Stimulated activated CD4-positive, alpha-beta T cell treated with anti-CD3 and anti-CD28 coated beads, Interleukin-1b, Interleukin-23, amount 100 ng/mL, for 24 hours (primary cell): ENCODE measurements at regions not wholly inside any gene's neighbourhood (a gene's known extent, or its start where the extent isn't known, plus 50 kb on each side); places are given as distances from the start of the nearest gene placed in this dataset.
"Not testable (repeated sequence)": the region's sequence is repeated elsewhere in the genome, so short reads cannot be mapped to it uniquely, and the experiment has no call there.

Source experiments
- DNase-seq, 4 experiments: peaks; one replicate each; pipeline ENCODE4 v3.0.0-alpha.2; 2020; ENCODE audit warnings: low read depth in 4 of 4, low spot score in 1 of 4

DNA sequence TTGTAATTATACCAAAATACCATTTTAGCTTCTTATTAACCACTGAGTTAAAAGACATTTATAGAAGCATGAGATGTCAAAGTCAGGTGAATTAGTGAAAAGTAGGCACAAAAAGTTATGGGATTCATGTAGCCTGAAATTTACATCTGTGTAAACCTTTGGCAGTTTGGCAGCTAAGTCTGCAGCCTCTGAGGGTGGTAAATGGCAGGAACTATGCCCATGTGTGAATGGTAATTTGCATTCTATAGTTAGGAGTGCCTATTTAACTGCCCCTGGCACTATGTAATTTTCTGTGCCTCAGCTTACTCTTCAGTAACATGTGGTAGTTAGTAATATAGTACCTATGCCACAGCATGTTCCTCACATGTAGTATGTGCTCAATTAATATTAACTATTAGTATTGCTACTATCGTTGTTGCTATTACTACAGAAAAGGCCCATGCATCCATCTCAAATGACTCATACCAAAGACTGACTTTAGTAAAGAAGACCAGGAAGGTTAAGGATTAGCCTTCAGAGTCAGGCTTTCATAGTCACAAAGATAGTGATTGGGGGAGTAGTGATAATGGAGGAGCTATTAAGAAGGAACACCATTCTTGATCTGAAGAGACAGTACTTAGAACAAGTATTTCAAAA, 258.7 kb upstream of the BTG1 start:
- DNase-seq: no peak

DNA sequence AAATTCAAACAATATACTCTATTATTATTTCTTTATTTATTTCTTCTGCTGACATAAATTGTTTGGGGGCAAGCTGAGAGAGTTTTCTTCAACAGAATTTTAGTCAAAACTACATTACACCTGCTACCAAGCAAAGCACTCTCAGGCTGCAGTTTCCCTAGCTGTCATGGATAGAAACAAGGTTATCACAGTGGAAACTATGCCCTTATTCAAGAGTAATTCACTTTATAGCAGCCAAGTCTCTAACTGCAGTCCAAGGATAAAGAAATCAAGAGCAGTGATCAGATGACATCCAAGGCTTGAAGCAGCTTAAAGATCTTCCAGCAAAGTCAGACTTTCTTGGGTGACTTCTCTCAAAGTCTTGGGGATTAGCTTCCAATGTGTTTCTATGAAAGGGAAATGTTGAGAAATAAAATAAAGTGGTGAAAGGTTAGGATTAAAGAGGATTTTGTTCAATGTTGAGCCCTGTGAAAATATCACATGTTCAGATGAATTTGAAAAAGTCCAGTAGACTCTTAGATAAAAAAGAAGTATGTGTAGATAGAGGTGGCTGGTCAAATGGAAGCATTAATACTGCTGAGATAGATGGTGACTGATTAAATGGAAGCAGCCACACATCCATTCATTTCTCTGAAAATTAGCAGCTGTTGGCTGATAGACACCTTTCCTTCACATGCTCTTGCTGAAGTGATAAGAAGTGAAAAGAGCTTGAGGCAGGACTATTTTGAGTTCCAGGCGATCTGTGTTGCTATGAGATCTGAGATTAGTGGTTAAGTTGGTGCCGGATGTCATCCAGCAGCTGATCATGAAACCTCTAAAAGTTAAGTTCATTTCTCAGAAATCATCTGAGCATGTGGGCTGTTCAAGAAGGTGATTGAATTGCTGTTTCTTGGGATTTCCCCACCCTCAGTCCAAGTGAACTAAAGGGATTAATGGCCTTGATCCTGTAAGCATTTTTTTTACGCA, 257.8 kb upstream of the BTG1 start:
- peak in 1 of 4 experiments; percentile 38 for DNase-seq

DNA sequence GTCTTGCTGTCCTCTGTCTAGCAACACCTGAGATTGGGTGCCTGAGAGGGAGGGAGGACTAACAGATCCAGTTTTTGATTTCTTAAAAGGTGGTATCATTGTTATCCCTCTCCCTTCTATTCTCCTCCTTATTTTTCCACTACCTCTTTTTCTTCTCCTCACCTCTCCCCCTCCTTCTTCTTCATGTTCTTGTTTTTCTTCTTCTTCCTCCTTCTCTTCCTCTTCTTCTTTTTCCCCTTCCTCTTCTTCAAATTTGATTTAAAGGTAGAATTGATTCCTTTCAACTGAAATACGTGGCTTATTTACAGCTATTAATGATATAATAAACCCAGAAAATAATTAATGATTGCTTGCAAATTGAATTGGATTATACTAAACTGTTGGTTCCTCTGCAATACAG, 256.8 kb upstream of the BTG1 start:
- no peak for DNase-seq

DNA sequence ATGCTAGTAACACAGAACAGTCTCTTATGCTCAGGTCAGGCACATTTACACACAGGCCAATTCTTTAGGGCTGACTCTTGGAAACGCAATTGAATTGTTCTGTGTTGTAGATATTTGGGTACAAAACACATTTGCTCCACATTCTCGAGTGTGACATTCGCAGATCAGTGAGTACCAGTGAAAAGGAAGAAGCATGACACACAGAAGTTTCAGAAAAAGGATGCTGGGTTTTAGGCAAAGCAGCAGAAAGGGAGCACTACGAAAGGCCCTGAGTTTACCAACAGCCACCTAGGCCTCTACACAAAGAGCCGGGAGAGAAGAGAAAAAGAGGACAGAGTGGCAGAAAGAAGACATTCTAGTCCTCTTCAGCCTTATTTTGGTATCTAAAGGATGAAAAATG, 254.4 kb upstream of the BTG1 start:
- DNase-seq: no peak

DNA sequence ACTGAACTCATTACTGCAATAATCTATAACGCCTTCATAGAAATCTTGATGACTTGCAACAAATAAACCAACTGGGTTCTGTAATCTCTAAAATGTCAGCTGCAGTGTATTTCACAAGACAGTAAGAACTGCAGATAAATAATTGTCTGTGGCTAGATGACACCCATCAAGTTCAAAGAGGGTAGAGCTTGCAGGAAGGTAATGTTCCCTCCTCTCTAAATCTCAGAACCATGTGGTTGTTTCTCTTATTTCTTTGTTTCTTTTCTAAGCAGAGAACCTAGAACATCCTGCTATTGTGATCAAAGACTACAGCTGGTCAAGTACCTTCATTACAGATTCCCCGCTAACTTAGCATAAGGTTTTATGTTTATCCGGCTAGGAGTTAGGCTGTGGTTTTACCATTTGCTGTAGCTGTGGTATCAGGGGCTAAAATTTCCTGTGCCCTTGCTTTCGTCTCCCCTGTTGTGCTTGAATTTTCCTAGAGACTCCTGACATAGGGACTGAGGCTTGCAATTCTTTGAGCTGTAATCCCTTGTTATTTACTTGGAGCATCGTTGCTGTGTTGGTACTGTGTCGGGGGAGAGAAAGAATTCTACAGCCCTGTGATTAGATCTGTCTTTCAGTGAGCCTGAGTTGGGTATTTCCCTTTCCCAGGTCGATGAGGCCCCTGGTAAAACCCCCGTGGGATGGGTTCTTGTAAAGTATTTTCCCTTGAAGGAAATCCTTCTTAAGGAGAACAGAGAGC, 253.1 kb upstream of the BTG1 start:
- DNase-seq: no peak

DNA sequence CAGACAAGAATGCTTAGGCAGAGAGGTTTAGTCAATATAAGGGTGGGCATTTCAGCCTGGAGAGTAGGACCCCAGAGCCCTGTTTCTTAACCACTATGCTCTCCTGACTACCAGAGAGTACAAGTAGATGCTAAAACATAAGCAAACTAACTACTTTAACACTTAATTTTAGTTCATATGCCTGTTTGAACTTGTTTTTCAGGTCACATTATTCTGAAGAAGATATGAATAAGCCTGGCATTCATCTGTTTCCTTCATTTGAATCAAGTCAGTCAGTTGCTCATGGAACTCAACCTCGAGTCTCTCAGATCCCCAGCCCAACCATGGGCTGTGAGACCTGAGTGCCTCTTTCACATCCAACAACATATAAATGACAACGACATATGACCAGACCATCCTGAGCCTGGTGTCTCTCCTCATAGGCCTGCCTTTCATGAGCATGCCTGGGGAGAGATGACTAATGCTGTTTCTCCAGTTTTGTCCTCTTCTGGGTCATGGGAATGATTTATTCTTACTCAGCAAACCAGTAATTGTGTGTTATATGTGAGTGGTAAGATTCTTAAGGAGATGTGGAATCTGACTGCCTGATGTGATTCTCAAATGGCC, 251.1 kb upstream of the BTG1 start:
- no peak for DNase-seq

DNA sequence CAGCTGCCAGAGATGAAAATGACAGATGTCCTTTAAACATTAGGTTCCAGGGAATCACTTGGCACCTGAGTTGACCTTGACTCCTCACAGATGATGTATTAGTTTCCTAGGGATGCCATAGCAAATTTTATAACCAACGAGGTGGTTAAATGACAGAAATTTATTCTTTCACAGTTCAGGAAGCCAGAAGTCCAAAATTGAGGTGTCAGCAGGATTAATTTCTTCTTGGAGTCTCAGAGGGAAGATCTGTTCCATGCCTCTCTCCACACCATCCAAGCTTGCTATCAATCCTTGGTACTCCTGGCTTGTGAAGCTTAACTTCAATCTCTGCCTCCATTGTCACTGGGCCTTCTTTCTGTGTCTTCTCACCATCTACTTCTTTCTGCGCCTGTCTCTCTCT, 249.7 kb upstream of the BTG1 start:
- no peak for DNase-seq

DNA sequence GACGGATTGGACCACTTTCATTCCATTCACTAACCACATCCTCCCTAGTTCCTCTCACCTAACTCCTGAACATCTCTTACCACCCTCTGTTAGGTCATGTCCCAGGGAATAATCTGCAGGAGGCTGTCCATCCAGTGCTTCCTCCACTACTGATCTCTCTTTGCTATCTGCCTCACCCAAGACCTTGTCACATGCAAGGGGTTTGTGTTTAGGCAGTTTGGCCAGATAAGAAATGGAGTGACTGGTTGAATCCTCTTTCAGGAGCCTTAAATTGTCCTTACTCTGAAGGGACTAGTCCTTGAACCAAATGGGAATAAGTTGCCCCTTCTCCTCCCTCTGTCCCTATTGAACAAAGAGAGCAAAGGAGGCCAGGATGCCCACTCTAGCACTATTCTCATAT, 249.2 kb upstream of the BTG1 start:
- DNase-seq: no peak

DNA sequence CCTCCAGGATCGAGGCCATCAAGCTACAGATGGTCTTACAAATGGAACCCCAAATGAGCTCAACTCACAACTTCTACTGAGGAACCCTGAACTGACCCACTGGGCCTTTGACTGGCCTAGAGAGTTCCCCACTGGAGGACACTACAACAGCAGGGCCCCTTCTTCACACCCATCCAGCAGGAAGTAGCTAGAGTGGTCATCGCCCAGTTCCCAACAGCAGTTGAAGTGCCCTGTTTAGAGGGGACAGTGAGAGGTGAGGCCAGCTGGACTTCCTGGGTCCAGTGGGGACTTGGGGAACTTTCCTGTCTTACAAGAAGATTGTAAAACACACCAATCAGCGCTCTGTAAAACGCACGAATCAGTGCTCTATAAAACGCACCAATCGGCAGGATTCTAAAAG, 247.9 kb upstream of the BTG1 start:
- DNase-seq: no peak

DNA sequence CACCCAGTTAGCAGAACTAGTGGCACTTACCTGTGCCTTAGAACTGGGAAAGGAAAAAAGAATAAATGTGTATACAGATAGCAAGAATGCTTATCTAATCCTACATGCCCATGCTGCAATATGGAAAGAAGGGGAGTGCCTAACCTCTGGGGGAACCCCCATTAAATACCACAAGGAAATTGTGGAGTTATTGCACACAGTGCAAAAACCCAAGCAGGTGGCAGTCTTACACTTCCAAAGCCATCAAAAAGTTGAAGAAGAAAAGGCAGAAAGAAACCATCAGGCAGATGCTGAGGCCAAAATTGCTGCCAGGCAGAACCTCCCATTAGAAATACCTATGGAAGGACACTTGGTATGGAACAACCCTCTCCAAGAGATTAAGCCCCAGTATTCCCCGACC, 246.1 kb upstream of the BTG1 start:
- not testable (repeated sequence) for DNase-seq

DNA sequence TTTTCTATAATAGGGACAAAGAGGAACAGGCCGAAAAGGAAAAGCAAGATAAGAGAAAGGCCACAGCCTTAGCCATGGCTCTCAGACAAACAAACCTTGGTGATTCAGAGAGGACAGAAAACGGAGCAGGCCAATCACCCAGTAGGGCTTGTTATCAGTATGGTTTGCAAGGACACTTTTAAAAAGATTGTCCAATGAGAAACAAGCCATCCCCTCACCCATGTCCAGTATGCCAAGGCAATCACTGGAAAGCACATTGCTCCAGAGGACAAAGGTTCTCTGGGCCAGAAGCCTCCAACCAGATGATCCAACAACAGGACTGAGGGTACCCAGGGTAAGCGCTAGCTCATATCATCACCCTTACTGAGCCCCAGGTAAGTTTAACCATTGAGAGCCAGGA, 243.8 kb upstream of the BTG1 start:
- no peak for DNase-seq

DNA sequence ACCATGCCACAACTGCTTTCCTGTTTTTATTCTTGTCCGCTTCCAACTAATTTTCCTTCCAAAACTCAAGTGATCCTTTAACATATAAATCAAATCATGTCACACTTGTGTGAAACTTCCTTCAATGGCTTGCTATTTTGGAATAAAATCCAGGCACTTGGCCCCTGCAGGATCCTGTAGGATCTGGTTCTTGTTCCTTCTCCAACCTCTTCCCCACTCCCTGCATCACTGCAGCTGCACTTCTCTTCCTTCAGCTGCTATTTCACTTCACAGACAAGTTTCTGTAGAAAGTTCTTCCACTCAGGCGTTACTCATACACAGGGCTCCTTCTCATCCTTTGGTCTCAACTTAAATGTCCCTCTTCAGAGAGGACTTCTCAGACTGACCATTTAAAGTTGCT, 239.7 kb upstream of the BTG1 start:
- DNase-seq: no peak

DNA sequence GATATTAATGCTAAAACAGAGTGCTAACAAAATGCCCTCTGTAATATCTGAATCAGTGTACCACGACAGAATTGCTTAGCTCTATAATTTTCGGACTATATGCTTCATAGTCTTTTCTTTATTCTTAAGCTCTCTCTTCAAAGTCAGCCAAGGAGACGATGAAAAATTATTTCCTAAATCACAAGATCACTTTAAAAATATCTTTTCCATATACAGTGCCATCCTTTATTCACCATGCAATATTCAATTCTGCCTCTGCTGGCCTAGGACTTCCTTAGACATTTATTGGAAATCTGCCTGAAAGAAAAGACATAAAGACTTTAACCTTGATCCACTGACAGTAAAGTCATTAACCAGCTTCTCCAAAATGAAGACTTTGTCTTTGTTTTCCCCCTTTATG, 238.9 kb upstream of the BTG1 start:
- DNase-seq: no peak

DNA sequence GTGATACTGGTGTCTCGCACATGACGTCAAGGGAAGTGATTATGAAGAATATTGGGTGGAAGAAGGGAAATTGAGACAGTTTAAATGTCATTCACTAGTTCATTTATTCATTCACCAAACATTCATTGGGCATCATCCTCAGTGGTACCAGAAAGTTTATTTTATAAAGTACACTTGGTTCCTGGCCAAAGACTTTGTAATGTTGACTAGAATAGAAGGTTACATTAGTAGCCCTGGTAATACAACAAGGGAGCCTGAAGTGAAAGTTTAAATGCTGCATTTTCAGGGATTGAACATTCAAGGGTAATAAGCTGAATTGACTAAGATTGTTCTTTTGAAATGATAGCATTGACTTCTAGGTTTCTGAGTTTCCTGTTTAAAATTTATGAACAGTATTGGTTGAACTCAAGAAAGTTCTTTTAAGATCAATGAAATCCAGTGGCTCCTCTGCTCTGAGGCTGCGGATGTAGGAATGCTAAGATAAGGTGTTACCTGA, 236.8 kb upstream of the BTG1 start:
- no peak for DNase-seq

DNA sequence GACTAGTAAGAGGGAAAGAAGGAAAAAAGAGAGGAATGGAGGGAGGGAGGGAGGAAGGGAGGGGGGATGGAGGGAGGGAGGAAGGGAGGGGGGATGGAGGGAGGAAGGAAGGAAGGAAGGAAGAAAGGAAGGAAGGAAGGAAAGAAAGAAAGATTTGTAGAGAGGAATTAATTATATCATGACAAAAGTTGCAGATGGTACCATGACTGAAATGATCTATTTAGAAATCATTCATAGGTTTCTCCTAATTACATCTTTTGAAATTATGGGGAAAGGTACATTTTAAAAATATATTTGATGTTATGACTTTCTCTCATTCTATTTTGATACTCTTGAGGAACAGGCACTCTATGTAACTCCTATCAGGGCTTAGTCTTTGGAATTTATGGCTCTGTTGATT, 236.2 kb upstream of the BTG1 start:
- DNase-seq: no peak

DNA sequence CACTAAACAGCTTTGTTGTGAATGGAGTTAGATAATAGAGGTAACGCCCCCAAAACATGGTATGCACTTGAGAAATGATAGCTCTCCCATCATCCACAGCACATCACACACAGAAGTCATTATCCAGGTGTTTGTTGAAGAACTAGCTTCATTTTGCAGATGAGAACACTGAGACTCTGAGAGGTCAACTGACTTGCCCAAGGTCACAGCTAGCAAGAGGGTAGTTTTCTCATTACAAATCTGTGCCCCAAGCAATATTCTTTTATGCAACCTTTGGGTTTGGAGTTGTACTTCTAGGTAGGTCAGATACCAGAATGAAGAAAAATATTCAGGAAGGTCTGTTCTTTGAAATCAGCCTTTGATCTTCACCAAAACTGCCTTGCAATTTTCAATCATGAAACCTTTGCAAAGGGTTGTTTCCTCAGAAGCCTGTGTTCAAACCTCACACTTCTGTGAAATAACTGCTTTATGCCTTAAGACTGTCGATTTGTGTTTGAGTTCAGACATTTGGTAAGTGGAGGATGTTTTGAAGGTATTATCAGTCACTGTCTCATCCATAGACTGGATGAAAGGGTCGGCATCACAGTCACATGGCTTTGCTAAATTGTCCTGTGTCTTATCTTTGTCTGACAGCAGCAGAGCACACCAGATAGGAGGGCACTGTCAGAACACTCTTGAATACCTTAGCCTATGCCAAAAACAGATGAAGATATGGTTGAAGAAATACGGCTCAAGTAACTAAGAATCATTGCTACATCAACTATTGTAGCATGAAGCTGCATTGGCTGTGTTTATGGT, 233.2 kb upstream of the BTG1 start:
- no peak for DNase-seq

DNA sequence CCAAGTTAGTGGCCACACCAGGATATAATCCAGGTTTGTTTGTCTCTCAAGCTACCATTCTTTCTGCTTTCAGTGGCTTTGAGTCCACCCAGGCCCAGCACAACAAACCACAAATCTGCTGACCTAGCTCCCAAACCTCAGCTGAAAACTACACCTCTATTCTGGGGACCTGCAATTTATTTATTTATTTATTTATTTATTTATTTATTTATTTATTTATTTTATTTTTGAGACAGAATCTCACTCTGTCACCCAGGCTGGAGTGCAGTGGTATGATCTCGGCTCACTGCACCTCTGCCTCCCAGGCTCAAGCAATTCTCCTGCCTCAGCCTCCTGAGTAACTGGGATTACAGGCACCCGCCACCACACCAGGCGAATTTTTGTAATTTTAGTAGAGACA, 229.9 kb upstream of the BTG1 start:
- not testable (repeated sequence) for DNase-seq

DNA sequence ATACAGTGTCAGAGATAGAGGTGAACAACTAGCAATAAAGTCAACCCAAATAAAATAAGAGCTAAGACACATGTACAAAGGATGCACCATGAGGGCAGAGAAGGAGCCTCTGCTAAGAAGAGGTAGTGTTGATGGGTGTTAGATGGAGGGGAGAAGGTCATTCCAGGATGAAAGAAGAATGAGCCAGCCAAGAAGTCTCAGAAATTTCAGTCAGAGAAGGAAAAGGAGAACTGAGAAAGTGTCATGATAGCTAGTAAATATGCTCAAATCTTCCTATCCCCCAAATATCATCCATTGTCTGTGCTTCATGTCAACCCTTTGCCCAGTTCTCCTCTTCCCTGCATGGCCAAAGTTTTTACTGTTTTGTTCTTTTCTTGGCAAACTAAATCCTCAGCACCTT, 225.2 kb upstream of the BTG1 start:
- no peak for DNase-seq

DNA sequence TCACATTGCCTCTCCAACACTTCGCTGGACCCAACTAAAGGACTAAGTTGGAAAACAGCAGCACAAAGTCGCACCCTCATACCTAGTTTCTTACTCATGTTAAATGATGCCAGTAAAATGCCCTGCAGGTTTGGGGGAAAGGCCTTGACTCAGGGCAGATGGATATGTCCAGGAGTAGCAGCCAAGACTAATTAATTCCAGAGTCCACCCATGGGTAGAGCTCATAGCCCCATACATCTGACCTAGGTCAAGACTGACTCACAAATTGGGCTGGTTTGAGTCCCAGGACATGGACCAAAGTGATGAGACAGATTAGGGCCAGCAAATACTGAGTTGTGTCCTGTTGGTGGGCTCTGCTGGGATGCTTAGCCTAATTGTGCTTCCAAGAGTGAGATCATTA, 224.0 kb upstream of the BTG1 start:
- no peak for DNase-seq

DNA sequence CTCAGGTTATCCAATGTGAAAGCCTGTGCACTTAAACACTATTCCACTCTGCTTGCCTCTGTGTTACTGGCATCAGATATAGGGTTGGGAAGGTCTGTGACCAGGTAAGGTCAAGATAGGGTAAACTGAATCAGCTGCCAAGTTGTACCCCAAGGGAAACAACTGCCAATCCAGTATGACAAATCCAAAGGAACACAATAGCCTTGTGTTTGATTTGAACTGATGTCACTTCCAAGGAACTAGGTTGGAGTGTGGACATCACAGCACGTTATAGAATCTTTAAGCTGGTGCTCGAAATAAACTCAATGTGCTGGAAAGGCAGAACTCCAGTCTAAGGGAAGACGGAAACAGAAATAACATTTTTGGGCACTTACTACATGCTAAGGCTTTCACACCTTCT, 223.4 kb upstream of the BTG1 start:
- no peak for DNase-seq

DNA sequence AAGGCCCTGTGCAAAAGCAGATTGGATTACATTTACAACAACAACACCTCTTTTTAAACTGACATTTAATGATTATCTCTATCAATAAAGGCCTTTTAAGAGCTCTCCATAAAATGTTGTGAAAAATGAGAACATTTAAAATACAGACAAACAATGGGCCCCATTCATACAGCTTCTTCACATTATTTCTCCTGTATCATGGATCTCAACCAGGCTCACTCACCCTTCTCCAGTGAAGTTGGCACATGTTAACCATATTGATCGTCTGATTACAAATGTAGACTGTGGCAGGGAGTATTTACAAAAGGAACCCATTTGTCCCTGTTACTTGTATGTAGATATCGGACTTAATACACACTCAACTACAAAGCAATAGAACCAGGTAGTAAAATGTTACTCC, 220.2 kb upstream of the BTG1 start:
- DNase-seq: no peak
